Endodermal cell (in vitro differentiated cells): ENCODE measurements at regions not wholly inside any gene's neighbourhood (a gene's known extent, or its start where the extent isn't known, plus 50 kb on each side); places are given as distances from the start of the nearest gene placed in this dataset.
A peak's percentile ranks its signal among the peaks of the same experiment; 100 is the strongest.

Experiments used
- DNase-seq: peaks from one replicate; pipeline ENCODE4 v3.0.0-alpha.2; 2017
- H3K27ac ChIP-seq: 2 replicates; pipeline ENCODE4 v1.5.1; 2013; ENCODE audit warnings: mild to moderate bottlenecking, low read depth, low read length, moderate library complexity
- H3K27me3 ChIP-seq: 2 replicates; pipeline ENCODE4 v1.6.1; 2013; ENCODE audit warnings: mild to moderate bottlenecking, low read length, moderate library complexity; ENCODE audit not compliant: insufficient read depth, control insufficient read depth, poor library complexity, severe bottlenecking
- H3K36me3 ChIP-seq: 2 replicates; pipeline ENCODE4 v1.7.0; 2013; ENCODE audit warnings: mild to moderate bottlenecking, low read length, moderate library complexity; ENCODE audit not compliant: control insufficient read depth, insufficient read depth
- H3K4me1 ChIP-seq: one replicate; pipeline ENCODE4 v1.7.0; 2013; ENCODE audit warnings: low read length; ENCODE audit not compliant: control insufficient read depth, insufficient read depth
- H3K4me3 ChIP-seq: 2 replicates; pipeline ENCODE4 v1.5.1; 2013; ENCODE audit warnings: mild to moderate bottlenecking, low read length, moderate library complexity
- H3K9ac ChIP-seq: 2 replicates; pipeline ENCODE4 v1.6.1; 2013; ENCODE audit warnings: mild to moderate bottlenecking, low read length, moderate library complexity; ENCODE audit not compliant: poor library complexity, severe bottlenecking; ENCODE audit errors: extremely low read depth
- H3K9me3 ChIP-seq: 2 replicates; pipeline ENCODE4 v1.6.1; 2013; ENCODE audit warnings: mild to moderate bottlenecking, low read length, moderate library complexity; ENCODE audit not compliant: control insufficient read depth
- H3K27ac Mint-ChIP-seq: 2 replicates; pipeline ENCODE4 v1.8.0; 2020; ENCODE audit warnings: mixed read lengths
- H3K27me3 Mint-ChIP-seq: 2 replicates; pipeline ENCODE4 v1.8.0; 2021; ENCODE audit warnings: mild to moderate bottlenecking, mixed read lengths; ENCODE audit not compliant: insufficient read depth
- H3K36me3 Mint-ChIP-seq: 2 replicates; pipeline ENCODE4 v1.8.0; 2020; ENCODE audit warnings: low read depth, mixed read lengths
- H3K4me1 Mint-ChIP-seq: 2 replicates; pipeline ENCODE4 v1.8.0; 2020; ENCODE audit warnings: mixed read lengths
- H3K4me3 Mint-ChIP-seq: 2 replicates; pipeline ENCODE4 v1.8.0; 2020; ENCODE audit warnings: mild to moderate bottlenecking, moderate library complexity, mixed read lengths
- H3K9me3 Mint-ChIP-seq: 2 replicates; pipeline ENCODE4 v1.8.0; 2020; ENCODE audit warnings: mild to moderate bottlenecking, mixed read lengths
- CTCF ChIP-seq: fragments of 200-600 bp; sonication (generic); conservative IDR thresholded peaks from 2 replicates; pipeline ENCODE4 v1.5.0; 2021; ENCODE audit warnings: antibody characterized with exemption, mild to moderate bottlenecking
- WGBS, 2 experiments: methylation state at CpG; one replicate each; pipeline versions ENCODE4 v1.1.5 to v1.1.7; 2013; ENCODE audit warnings: missing lambda C conversion rate in 2 of 2, mixed read lengths in 1 of 2; ENCODE audit not compliant: insufficient coverage in 1 of 2, insufficient read length in 1 of 2; 5-methylcytosine and 5-hydroxymethylcytosine counted together

GRCh38 chr22:48055827-48056226 lies 1293.4 kb downstream of the TBC1D22A start:
- H3K4me3 Mint-ChIP-seq = no peak overlapping the region
- no peak for TF ChIP-seq CTCF
- Histone ChIP-seq H3K9me3 (peaks cover 7% of the 10 kb centered on the region), H3K36me3 (no peaks in the 10 kb centered on the region), H3K27ac (no peak overlapping the region), H3K27me3 (no peaks in the 10 kb centered on the region), H3K4me1 (no peaks in the 10 kb centered on the region), H3K9ac (no peak overlapping the region), H3K4me3 (no peak overlapping the region)
- H3K36me3 Mint-ChIP-seq = no peaks in the 10 kb centered on the region
- H3K4me1 Mint-ChIP-seq = no peaks in the 10 kb centered on the region
- peaks cover 7% of the 10 kb centered on the region for H3K27me3 Mint-ChIP-seq
- H3K27ac Mint-ChIP-seq = no peak overlapping the region
- H3K9me3 Mint-ChIP-seq = peaks cover 12% of the 10 kb centered on the region
- WGBS, 2 experiments = 90 to 96% methylated on average over 8 to 11 of the region's 11 CpGs
- DNase-seq = peak; percentile 15

GRCh38 chr22:48055185-48055584 lies 1292.7 kb downstream of the TBC1D22A start:
- Mint-ChIP-seq H3K27me3 (peaks cover 5% of the 10 kb centered on the region), H3K4me3 (no peak overlapping the region), H3K36me3 (no peaks in the 10 kb centered on the region), H3K9me3 (peaks cover 9% of the 10 kb centered on the region), H3K27ac (no peak overlapping the region), H3K4me1 (no peaks in the 10 kb centered on the region)
- peaks cover 7% of the 10 kb centered on the region for H3K9me3 ChIP-seq
- no peaks in the 10 kb centered on the region for H3K36me3 ChIP-seq
- DNase-seq = peak; percentile 5
- no peak overlapping the region for H3K4me3 ChIP-seq
- H3K27ac ChIP-seq = no peak overlapping the region
- no peak overlapping the region for H3K9ac ChIP-seq
- TF ChIP-seq CTCF = no peak
- 95% methylated on average over 1 of the region's 1 CpG; no CpG with 5 or more reads in 1 of the 2 experiments for WGBS, 2 experiments
- H3K27me3 ChIP-seq = no peaks in the 10 kb centered on the region
- H3K4me1 ChIP-seq = no peaks in the 10 kb centered on the region

- Mint-ChIP-seq H3K9me3 (peaks cover 9% of the 10 kb centered on the region), H3K27ac (no peak overlapping the region), H3K36me3 (no peaks in the 10 kb centered on the region), H3K4me3 (no peak overlapping the region), H3K4me1 (no peaks in the 10 kb centered on the region), H3K27me3 (peaks cover 5% of the 10 kb centered on the region)
- WGBS, 2 experiments = 89 to 92% methylated on average over 4 to 14 of the region's 14 CpGs
- Histone ChIP-seq H3K9me3 (peaks cover 7% of the 10 kb centered on the region), H3K4me3 (no peak overlapping the region), H3K27ac (no peak overlapping the region), H3K4me1 (no peaks in the 10 kb centered on the region), H3K9ac (no peak overlapping the region), H3K36me3 (no peaks in the 10 kb centered on the region), H3K27me3 (no peaks in the 10 kb centered on the region)
- peak; percentile 24 for DNase-seq
- TF ChIP-seq CTCF = no peak
These were observed 1292.1 kb downstream of the TBC1D22A start for GRCh38 chr22:48054596-48054995.
